ENCODE measurements at regions not wholly inside any gene's neighbourhood (a gene's known extent, or its start where the extent isn't known, plus 50 kb on each side); places are given as distances from the start of the nearest gene placed in this dataset.

DNA sequence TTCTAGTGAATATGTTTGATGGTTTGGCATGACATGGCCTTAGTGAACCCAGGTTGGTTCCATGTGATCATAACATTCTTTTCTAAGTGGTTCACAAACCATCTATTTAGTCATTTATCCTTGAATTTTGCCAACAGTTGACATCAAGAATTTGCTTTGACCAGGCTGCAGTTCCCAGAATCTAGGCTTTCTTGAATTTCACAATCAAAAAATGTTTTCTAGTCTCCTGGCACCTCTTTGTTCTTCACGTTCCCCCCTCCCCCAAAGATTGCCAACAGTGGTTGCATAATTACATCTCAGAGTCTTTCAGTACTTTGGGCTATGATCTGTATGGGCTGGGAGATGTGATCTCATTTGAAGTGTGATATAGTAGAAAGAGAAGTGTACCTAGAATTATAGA is 124.0 kb downstream of the GATA6 start:
- Histone ChIP-seq H3K79me1 (ENCODE audit: low read depth in 1 of 2, low read length in 2 of 2) (no peaks in the 10 kb centered on the region), H2AFZ (replicated peaks; ENCODE audit: low read length, poor library complexity) (no peak overlapping the region), H2BK5ac (ENCODE audit: low read depth, low read length, poor library complexity, severe bottlenecking) (no peak overlapping the region), H4K8ac (ENCODE audit: low read depth in 2 of 2, low read length in 2 of 2) (no peak overlapping the region), H3K4me1 (ENCODE audit: control insufficient read depth, insufficient read depth, low read length) (no peaks in the 10 kb centered on the region), H2BK15ac (ENCODE audit: low read depth, low read length) (no peak overlapping the region), H2AK5ac (ENCODE audit: low read depth, low read length) (no peak overlapping the region), H3K27ac (ENCODE audit: insufficient read depth, low read length) (no peak overlapping the region), H2AK9ac (replicated peaks; ENCODE audit: low read depth, low read length, poor library complexity) (no peak overlapping the region), H4K91ac (ENCODE audit: insufficient read depth, low read depth, low read length) (no peak overlapping the region), H3K9me3 (ENCODE audit: control insufficient read depth, insufficient read depth, low read length) (peaks cover 2% of the 10 kb centered on the region; the same call in 1 of the 2 replicates), H3K9me1 (ENCODE audit: insufficient read depth, low read length) (no peaks in the 10 kb centered on the region), H3K27me3 (ENCODE audit: control insufficient read depth, insufficient read depth, low read length) (peaks cover 13% of the 10 kb centered on the region), H3K56ac (ENCODE audit: extremely low read depth, insufficient read depth, low read length) (no peak overlapping the region), H4K5ac (ENCODE audit: low read depth, low read length) (no peak overlapping the region), H3K4me3 (ENCODE audit: insufficient read depth, low read depth, low read length) (no peak overlapping the region), H3K9ac (ENCODE audit: low read depth, low read length) (no peak overlapping the region), H3K23ac (ENCODE audit: low read depth, low read length) (no peak overlapping the region), H3K18ac (ENCODE audit: low read depth, low read length) (no peak overlapping the region), H4K20me1 (ENCODE audit: insufficient read depth, low read length) (no peaks in the 10 kb centered on the region), H3K14ac (replicated peaks; ENCODE audit: low read depth, low read length) (no peak overlapping the region), H2BK120ac (ENCODE audit: low read depth, low read length) (no peak overlapping the region), H3K4me2 (ENCODE audit: low read depth, low read length) (no peak overlapping the region), H2BK20ac (ENCODE audit: low read depth, low read length) (no peak overlapping the region), H3K4ac (ENCODE audit: low read depth, low read length) (no peak overlapping the region), H3K36me3 (ENCODE audit: control insufficient read depth, insufficient read depth, low read length) (no peaks in the 10 kb centered on the region)
- dilution Hi-C loops (cut with HindIII; ENCODE audit: low sequenced_read_pairs, unreplicated experiment) (no loop called here), in situ Hi-C loops (cut with MboI; ENCODE audit: low sequenced_read_pairs) (no loop called here), intact Hi-C loops (cut with micrococcal nuclease) (no loop called here)
- POLR2A ChIA-PET (ENCODE audit: unreplicated experiment): no interaction called here
- TF ChIP-seq RFX5 (IDR thresholded peaks at IDR 0.05; ENCODE audit: low read depth, low read length): no peak
- no peak for TF ChIP-seq MXI1 (IDR thresholded peaks at IDR 0.05; ENCODE audit: borderline replicate concordance, low read depth, low read length)
- TF ChIP-seq CEBPB (IDR thresholded peaks at IDR 0.05; ENCODE audit: low read depth, low read length): peak; percentile 34
- DNase-seq: no peak
- CTCF ChIA-PET: interaction anchor here (1.0 kb wide), 1 partner anchor 11 kb away, joined by 3 read pairs; no protein-coding TSS in a partner anchor
- WGBS, 2 experiments (ENCODE audit: extremely low coverage in 2 of 2, insufficient read length in 1 of 2): no CpG with 5 or more reads among the region's 1 CpG
- no peak for ATAC-seq (ENCODE audit: low read depth)
- BruUV-seq (replicated peaks): no TSS peak

All from IMR-90 (cell line).